Ishikawa (cell line): ENCODE measurements at regions not wholly inside any gene's neighbourhood (a gene's known extent, or its start where the extent isn't known, plus 50 kb on each side); places are given as distances from the start of the nearest gene placed in this dataset.

Experiments used
- CREB1 ChIP-seq: IDR thresholded peaks from 2 replicates; pipeline ENCODE4 v1.6.1; 2012; ENCODE audit warnings: low read depth
- EP300 ChIP-seq: IDR thresholded peaks from 2 replicates; pipeline ENCODE4 v1.6.1; 2012; ENCODE audit warnings: borderline replicate concordance
- MAX ChIP-seq: IDR thresholded peaks from 2 replicates; pipeline ENCODE4 v1.6.1; 2012
- REST ChIP-seq: IDR thresholded peaks from 2 replicates; pipeline ENCODE4 v1.6.1; 2012; ENCODE audit warnings: low read depth, mild to moderate bottlenecking

- TF ChIP-seq CREB1 (no peak), EP300 (no peak), REST (no peak), MAX (no peak)
These were observed 220.5 kb upstream of the RPS6KA3 start for GRCh38 chrX:20487227-20487626.
